ENCODE measurements at regions not wholly inside any gene's neighbourhood (a gene's known extent, or its start where the extent isn't known, plus 50 kb on each side); places are given as distances from the start of the nearest gene placed in this dataset.

DNA sequence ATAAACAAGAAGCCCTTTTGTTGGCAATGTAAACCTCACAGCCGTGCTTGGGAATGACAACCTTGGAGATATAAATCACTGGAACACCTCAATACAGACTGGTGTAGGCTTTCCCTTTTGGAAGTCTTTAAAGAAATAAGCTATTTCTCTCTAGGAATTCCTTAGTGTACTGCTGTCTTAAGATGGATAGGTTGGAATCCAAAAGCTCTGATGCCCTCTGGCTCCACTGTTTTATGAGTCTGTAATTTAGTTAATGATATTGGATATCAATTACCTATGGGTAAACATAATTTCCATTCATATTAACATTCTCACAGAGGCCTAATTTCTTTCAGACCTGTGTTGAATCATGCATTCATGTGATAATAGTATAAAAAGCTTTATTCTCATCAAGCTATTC is 435.9 kb upstream of the MPDZ start:
- TF ChIP-seq, protein P1, sequence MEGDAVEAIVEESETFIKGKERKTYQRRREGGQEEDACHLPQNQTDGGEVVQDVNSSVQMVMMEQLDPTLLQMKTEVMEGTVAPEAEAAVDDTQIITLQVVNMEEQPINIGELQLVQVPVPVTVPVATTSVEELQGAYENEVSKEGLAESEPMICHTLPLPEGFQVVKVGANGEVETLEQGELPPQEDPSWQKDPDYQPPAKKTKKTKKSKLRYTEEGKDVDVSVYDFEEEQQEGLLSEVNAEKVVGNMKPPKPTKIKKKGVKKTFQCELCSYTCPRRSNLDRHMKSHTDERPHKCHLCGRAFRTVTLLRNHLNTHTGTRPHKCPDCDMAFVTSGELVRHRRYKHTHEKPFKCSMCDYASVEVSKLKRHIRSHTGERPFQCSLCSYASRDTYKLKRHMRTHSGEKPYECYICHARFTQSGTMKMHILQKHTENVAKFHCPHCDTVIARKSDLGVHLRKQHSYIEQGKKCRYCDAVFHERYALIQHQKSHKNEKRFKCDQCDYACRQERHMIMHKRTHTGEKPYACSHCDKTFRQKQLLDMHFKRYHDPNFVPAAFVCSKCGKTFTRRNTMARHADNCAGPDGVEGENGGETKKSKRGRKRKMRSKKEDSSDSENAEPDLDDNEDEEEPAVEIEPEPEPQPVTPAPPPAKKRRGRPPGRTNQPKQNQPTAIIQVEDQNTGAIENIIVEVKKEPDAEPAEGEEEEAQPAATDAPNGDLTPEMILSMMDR (tag by site-specific recombination; IDR thresholded peaks at IDR 0.05): no peak
- TF ChIP-seq ZNF664 (tag by site-specific recombination; IDR thresholded peaks at IDR 0.05) (no peak), ZNF335 (tag by site-specific recombination; conservative IDR thresholded peaks at IDR 0.05) (no peak), ZNF274 (IDR thresholded peaks at IDR 0.05; ENCODE audit: low read length) (no peak), ZNF274 (tag by site-specific recombination; IDR thresholded peaks at IDR 0.05; ENCODE audit: borderline replicate concordance) (no peak), MEIS1 (CRISPR knock-in tag; IDR thresholded peaks at IDR 0.05; ENCODE audit: borderline replicate concordance) (no peak), ZNF530 (tag by site-specific recombination; IDR thresholded peaks at IDR 0.05; ENCODE audit: low read depth) (no peak), HOXA7 (CRISPR knock-in tag; IDR thresholded peaks at IDR 0.05; ENCODE audit: borderline replicate concordance) (no peak), ZNF777 (tag by site-specific recombination; IDR thresholded peaks at IDR 0.05; ENCODE audit: borderline replicate concordance) (no peak), ZNF292 (tag by site-specific recombination; IDR thresholded peaks at IDR 0.05; ENCODE audit: borderline replicate concordance, low read depth) (no peak), TCF7L2 (IDR thresholded peaks at IDR 0.05; ENCODE audit: borderline replicate concordance, low read depth, low read length) (no peak), ZNF561 (tag by site-specific recombination; IDR thresholded peaks at IDR 0.05; ENCODE audit: borderline replicate concordance) (no peak)
- TF ChIP-seq, protein P2, sequence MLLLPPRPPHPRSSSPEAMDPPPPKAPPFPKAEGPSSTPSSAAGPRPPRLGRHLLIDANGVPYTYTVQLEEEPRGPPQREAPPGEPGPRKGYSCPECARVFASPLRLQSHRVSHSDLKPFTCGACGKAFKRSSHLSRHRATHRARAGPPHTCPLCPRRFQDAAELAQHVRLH (tag by site-specific recombination; IDR thresholded peaks at IDR 0.05): no peak
- TF ChIP-seq, protein P3, sequence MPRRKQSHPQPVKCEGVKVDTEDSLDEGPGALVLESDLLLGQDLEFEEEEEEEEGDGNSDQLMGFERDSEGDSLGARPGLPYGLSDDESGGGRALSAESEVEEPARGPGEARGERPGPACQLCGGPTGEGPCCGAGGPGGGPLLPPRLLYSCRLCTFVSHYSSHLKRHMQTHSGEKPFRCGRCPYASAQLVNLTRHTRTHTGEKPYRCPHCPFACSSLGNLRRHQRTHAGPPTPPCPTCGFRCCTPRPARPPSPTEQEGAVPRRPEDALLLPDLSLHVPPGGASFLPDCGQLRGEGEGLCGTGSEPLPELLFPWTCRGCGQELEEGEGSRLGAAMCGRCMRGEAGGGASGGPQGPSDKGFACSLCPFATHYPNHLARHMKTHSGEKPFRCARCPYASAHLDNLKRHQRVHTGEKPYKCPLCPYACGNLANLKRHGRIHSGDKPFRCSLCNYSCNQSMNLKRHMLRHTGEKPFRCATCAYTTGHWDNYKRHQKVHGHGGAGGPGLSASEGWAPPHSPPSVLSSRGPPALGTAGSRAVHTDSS (tag by site-specific recombination; IDR thresholded peaks at IDR 0.05): no peak

Data from HEK293 (cell line).